ENCODE measurements at regions not wholly inside any gene's neighbourhood (a gene's known extent, or its start where the extent isn't known, plus 50 kb on each side); places are given as distances from the start of the nearest gene placed in this dataset.

GRCh38 chr5:148740079-148740858, 85.9 kb upstream of the HTR4 start:
- in situ Hi-C loops (cut with MboI; ENCODE audit: low sequenced_read_pairs) = no loop called here
- CTCF ChIA-PET = interaction anchor here (0.8 to 4.7 kb wide), 12 partner anchors 9 to 374 kb away, joined by 3 to 34 read pairs (median 10); no protein-coding TSS in a partner anchor
- Histone ChIP-seq H3K56ac (ENCODE audit: extremely low read depth, insufficient read depth, low read length) (no peak overlapping the region), H4K8ac (ENCODE audit: low read depth in 2 of 2, low read length in 2 of 2) (no peak overlapping the region), H4K91ac (ENCODE audit: insufficient read depth, low read depth, low read length) (no peak overlapping the region), H3K27me3 (ENCODE audit: control insufficient read depth, insufficient read depth, low read length) (no peaks in the 10 kb centered on the region), H2BK5ac (ENCODE audit: low read depth, low read length, poor library complexity, severe bottlenecking) (no peak overlapping the region), H3K27ac (ENCODE audit: insufficient read depth, low read length) (no peak overlapping the region), H3K18ac (ENCODE audit: low read depth, low read length) (no peak overlapping the region; the same call in 1 of the 2 replicates), H3K14ac (replicated peaks; ENCODE audit: low read depth, low read length) (no peak overlapping the region), H3K9ac (ENCODE audit: low read depth, low read length) (no peak overlapping the region), H4K20me1 (ENCODE audit: insufficient read depth, low read length) (no peaks in the 10 kb centered on the region), H3K36me3 (ENCODE audit: control insufficient read depth, insufficient read depth, low read length) (no peaks in the 10 kb centered on the region), H3K9me3 (ENCODE audit: control insufficient read depth, insufficient read depth, low read length) (no peaks in the 10 kb centered on the region), H2BK15ac (ENCODE audit: low read depth, low read length) (no peak overlapping the region), H3K4me3 (ENCODE audit: insufficient read depth, low read depth, low read length) (no peak overlapping the region), H2BK20ac (ENCODE audit: low read depth, low read length) (no peak overlapping the region), H2BK120ac (ENCODE audit: low read depth, low read length) (no peak overlapping the region), H3K4me1 (ENCODE audit: control insufficient read depth, insufficient read depth, low read length) (peaks cover 3% of the 10 kb centered on the region; the same call in 1 of the 2 replicates), H3K4ac (ENCODE audit: low read depth, low read length) (no peak overlapping the region), H3K4me2 (ENCODE audit: low read depth, low read length) (no peak overlapping the region), H2AK5ac (ENCODE audit: low read depth, low read length) (no peak overlapping the region), H4K5ac (ENCODE audit: low read depth, low read length) (no peak overlapping the region), H3K79me1 (ENCODE audit: low read depth in 1 of 2, low read length in 2 of 2) (no peaks in the 10 kb centered on the region), H3K23ac (ENCODE audit: low read depth, low read length) (no peak overlapping the region), H3K9me1 (ENCODE audit: insufficient read depth, low read length) (peaks cover 4% of the 10 kb centered on the region; the same call in 1 of the 2 replicates), H2AFZ (replicated peaks; ENCODE audit: low read length, poor library complexity) (no peak overlapping the region), H2AK9ac (replicated peaks; ENCODE audit: low read depth, low read length, poor library complexity) (no peak overlapping the region)
- 83% methylated on average over 3 of the region's 8 CpGs; no CpG with 5 or more reads in 1 of the 2 experiments for WGBS, 2 experiments (ENCODE audit: extremely low coverage in 2 of 2, insufficient read length in 1 of 2)
- intact Hi-C loops (cut with micrococcal nuclease) = loop anchor here (5.0 kb wide), 3 partner anchors 87 to 487 kb away; partner anchors contain the start of gene ADRB2
- dilution Hi-C loops (cut with HindIII; ENCODE audit: low sequenced_read_pairs, unreplicated experiment) = no loop called here
- ATAC-seq (ENCODE audit: low read depth) (no peak), DNase-seq (no peak)
- POLR2A ChIA-PET (ENCODE audit: unreplicated experiment) = no interaction called here
- BruUV-seq (replicated peaks) = no TSS peak
- TF ChIP-seq CTCF (conservative IDR thresholded peaks at IDR 0.05; ENCODE audit: low read depth, low read length) (no peak), RAD21 (IDR thresholded peaks at IDR 0.05; ENCODE audit: low read length) (no peak), USF2 (IDR thresholded peaks at IDR 0.05; ENCODE audit: low read depth, low read length) (no peak), MAZ (IDR thresholded peaks at IDR 0.05; ENCODE audit: borderline replicate concordance, low read depth, low read length) (no peak), RFX5 (IDR thresholded peaks at IDR 0.05; ENCODE audit: low read depth, low read length) (no peak), CEBPB (IDR thresholded peaks at IDR 0.05; ENCODE audit: low read depth, low read length) (no peak), FOS (IDR thresholded peaks at IDR 0.05; ENCODE audit: low read depth, low read length) (no peak), SMC3 (IDR thresholded peaks at IDR 0.05; ENCODE audit: low read depth, low read length) (no peak), CHD1 (IDR thresholded peaks at IDR 0.05; ENCODE audit: low read depth, low read length) (no peak), MXI1 (IDR thresholded peaks at IDR 0.05; ENCODE audit: borderline replicate concordance, low read depth, low read length) (no peak), POLR2A (IDR thresholded peaks at IDR 0.05; ENCODE audit: low read depth, low read length) (no peak), RCOR1 (IDR thresholded peaks at IDR 0.05; ENCODE audit: insufficient replicate concordance, low read length) (no peak), MAFK (IDR thresholded peaks at IDR 0.05; ENCODE audit: low read depth, low read length) (no peak), NFE2L2 (IDR thresholded peaks at IDR 0.05; ENCODE audit: low read depth, low read length) (no peak), BHLHE40 (IDR thresholded peaks at IDR 0.05; ENCODE audit: low read depth, low read length) (no peak)
